Breast epithelium (tissue), 4 donors: ENCODE measurements at regions not wholly inside any gene's neighbourhood (a gene's known extent, or its start where the extent isn't known, plus 50 kb on each side); places are given as distances from the start of the nearest gene placed in this dataset.

ENCODE experiments used
- DNase-seq, 2 donors: peaks; one replicate each; pipeline ENCODE4 v3.0.0-alpha.2; 2019; ENCODE audit warnings: low spot score in 2 of 2
- H3K27ac ChIP-seq, 2 donors: fragments of 200-600 bp; sonication (generic) in 1 of 2; one replicate each; pipeline ENCODE4 v1.5.1; 2016 to 2019; ENCODE audit warnings: mild to moderate bottlenecking in 1 of 2
- H3K27me3 ChIP-seq, 2 donors: fragments of 200-600 bp; sonication (generic) in 1 of 2; one replicate each; pipeline versions ENCODE4 v1.5.1 to v1.6.0; 2017 to 2019; ENCODE audit warnings: control low read depth in 1 of 2, mild to moderate bottlenecking in 1 of 2
- H3K36me3 ChIP-seq: fragments of 200-600 bp; one replicate; pipeline ENCODE4 v1.5.1; 2019
- H3K4me1 ChIP-seq, 2 donors: fragments of 200-600 bp; sonication (generic); one replicate each; pipeline ENCODE4 v1.5.1; 2016 to 2019; ENCODE audit warnings: control low read depth in 1 of 2
- H3K4me3 ChIP-seq, 3 donors: fragments of 200-600 bp; sonication (generic); 1 replicate in 2 of 3; 2 replicates in 1 of 3; pipeline ENCODE4 v1.5.1; 2016 to 2019; ENCODE audit warnings: mild to moderate bottlenecking in 3 of 3, moderate library complexity in 2 of 3
- H3K9me3 ChIP-seq, 2 donors: fragments of 200-600 bp; sonication (generic) in 1 of 2; one replicate each; pipeline ENCODE4 v1.5.1; 2016 to 2019; ENCODE audit warnings: control low read depth in 1 of 2
- CTCF ChIP-seq, 3 donors: fragments of 450-650 bp; IDR thresholded peaks; one replicate each; pipeline ENCODE4 v1.5.1; 2016 to 2017; ENCODE audit warnings: antibody characterized with exemption in 3 of 3, mild to moderate bottlenecking in 3 of 3, moderate library complexity in 3 of 3
- POLR2A ChIP-seq: fragments of 450-650 bp; IDR thresholded peaks from one replicate; pipeline ENCODE4 v1.6.1; 2016; ENCODE audit warnings: antibody characterized with exemption, mild to moderate bottlenecking, moderate library complexity
- POLR2AphosphoS5 ChIP-seq, 3 donors: sonication (generic); formaldehyde crosslinking; IDR thresholded peaks; one replicate each; pipeline ENCODE4 v1.6.1; 2017; ENCODE audit warnings: antibody characterized with exemption in 3 of 3
- intact Hi-C: fragments of 100-400 bp; cut with DNase I; formaldehyde crosslinking; loops from one replicate; pipeline ENCODE4 v1.15.1; 2023; ENCODE audit warnings: low total_unique reads

GRCh38 chr5:42908086-42908485, 96.4 kb upstream of the SELENOP start:
- peak overlapping the region in 2 of 3 donors; percentile 51 to 70 for H3K4me3 ChIP-seq
- no peak overlapping the region for H3K27ac ChIP-seq
- DNase-seq, result no peak
- no peaks in the 10 kb centered on the region for H3K9me3 ChIP-seq
- TF ChIP-seq CTCF (IDR thresholded peaks at IDR 0.05), result no peak
- no peak for TF ChIP-seq POLR2A
- no peak for TF ChIP-seq POLR2AphosphoS5 (IDR thresholded peaks at IDR 0.05)
- no peaks in the 10 kb centered on the region for H3K4me1 ChIP-seq
- no peaks in the 10 kb centered on the region for H3K27me3 ChIP-seq
- intact Hi-C loops, result no loop called here
- no peaks in the 10 kb centered on the region for H3K36me3 ChIP-seq

- Histone ChIP-seq H3K36me3 (no peaks in the 10 kb centered on the region), H3K9me3 (no peaks in the 10 kb centered on the region), H3K27me3 (no peaks in the 10 kb centered on the region), H3K4me3 (no peak overlapping the region), H3K4me1 (no peaks in the 10 kb centered on the region), H3K27ac (no peak overlapping the region)
- intact Hi-C loops, result no loop called here
- no peak for DNase-seq
- TF ChIP-seq CTCF (IDR thresholded peaks at IDR 0.05) (no peak), POLR2A (no peak), POLR2AphosphoS5 (IDR thresholded peaks at IDR 0.05) (no peak)
Measured at GRCh38 chr5:42905827-42906226, 94.1 kb upstream of the SELENOP start.

- DNase-seq, result no peak
- H3K36me3 ChIP-seq, result no peaks in the 10 kb centered on the region
Measured at GRCh38 chr5:42900734-42901133, 89.0 kb upstream of the SELENOP start.

GRCh38 chr5:42898760-42899159, 87.1 kb upstream of the SELENOP start:
- no peaks in the 10 kb centered on the region for H3K4me1 ChIP-seq
- H3K9me3 ChIP-seq, result no peaks in the 10 kb centered on the region
- H3K27ac ChIP-seq, result no peak overlapping the region
- TF ChIP-seq CTCF (IDR thresholded peaks at IDR 0.05) (no peak), POLR2A (no peak), POLR2AphosphoS5 (IDR thresholded peaks at IDR 0.05) (no peak)
- intact Hi-C loops, result no loop called here
- H3K4me3 ChIP-seq, result no peak overlapping the region
- DNase-seq, result no peak
- H3K27me3 ChIP-seq, result no peaks in the 10 kb centered on the region
- no peaks in the 10 kb centered on the region for H3K36me3 ChIP-seq

More at GRCh38 chr5:42900734-42901133, 89.0 kb upstream of the SELENOP start:
- TF ChIP-seq CTCF (IDR thresholded peaks at IDR 0.05), result no peak
- no peak for TF ChIP-seq POLR2AphosphoS5 (IDR thresholded peaks at IDR 0.05)
- no peak for TF ChIP-seq POLR2A
- Histone ChIP-seq H3K4me1 (no peaks in the 10 kb centered on the region), H3K9me3 (no peaks in the 10 kb centered on the region), H3K27ac (no peak overlapping the region), H3K27me3 (no peaks in the 10 kb centered on the region), H3K4me3 (no peak overlapping the region)
- intact Hi-C loops, result no loop called here

- no peak for TF ChIP-seq POLR2A
- no peak for TF ChIP-seq POLR2AphosphoS5 (IDR thresholded peaks at IDR 0.05)
- intact Hi-C loops, result no loop called here
- H3K4me3 ChIP-seq, result no peak overlapping the region
- no peak for DNase-seq
- no peaks in the 10 kb centered on the region for H3K4me1 ChIP-seq
- no peaks in the 10 kb centered on the region for H3K9me3 ChIP-seq
- H3K36me3 ChIP-seq, result no peaks in the 10 kb centered on the region
- no peaks in the 10 kb centered on the region for H3K27me3 ChIP-seq
- no peak overlapping the region for H3K27ac ChIP-seq
Measured at GRCh38 chr5:42896523-42896922, 84.8 kb upstream of the SELENOP start.

- TF ChIP-seq POLR2AphosphoS5 (IDR thresholded peaks at IDR 0.05), result no peak
- no peak for TF ChIP-seq POLR2A
- no peak for TF ChIP-seq CTCF (IDR thresholded peaks at IDR 0.05)
Measured at GRCh38 chr5:42894057-42894456, 82.4 kb upstream of the SELENOP start.

More at GRCh38 chr5:42894057-42894456, 82.4 kb upstream of the SELENOP start:
- no peak for DNase-seq
- H3K27me3 ChIP-seq, result no peaks in the 10 kb centered on the region
- H3K36me3 ChIP-seq, result no peaks in the 10 kb centered on the region
- H3K9me3 ChIP-seq, result no peaks in the 10 kb centered on the region
- intact Hi-C loops, result no loop called here
- no peak overlapping the region for H3K27ac ChIP-seq
- H3K4me1 ChIP-seq, result no peaks in the 10 kb centered on the region
- no peak overlapping the region for H3K4me3 ChIP-seq
